ENCODE measurements at regions not wholly inside any gene's neighbourhood (a gene's known extent, or its start where the extent isn't known, plus 50 kb on each side); places are given as distances from the start of the nearest gene placed in this dataset.

DNA sequence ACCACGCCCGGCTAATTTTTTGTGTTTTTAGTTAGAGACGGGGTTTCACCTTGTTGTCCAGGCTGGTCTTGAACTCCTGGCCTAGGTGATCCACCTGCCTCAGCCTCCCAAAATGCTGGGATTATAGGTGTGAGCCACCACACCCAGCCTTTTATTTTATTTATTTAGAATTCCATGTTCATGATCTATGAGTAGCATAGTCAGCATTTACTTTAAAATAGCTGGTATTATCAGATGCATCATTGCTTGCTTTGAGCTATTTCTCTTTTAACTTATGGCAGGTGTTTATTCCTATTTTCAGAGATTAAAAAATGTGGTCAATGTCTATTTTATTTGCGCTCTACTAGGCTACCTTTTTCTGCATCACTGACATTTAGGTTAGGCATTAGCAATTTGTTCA lies 152.0 kb downstream of the UTRN start (continued):
- TF ChIP-seq ZNF331 (CRISPR knock-in tag; IDR thresholded peaks at IDR 0.05; ENCODE audit: low read depth) (no peak), ZNF114 (CRISPR knock-in tag; IDR thresholded peaks at IDR 0.05) (no peak), EZH2phosphoT487 (IDR thresholded peaks at IDR 0.05; ENCODE audit: unreplicated experiment) (no peak), JUNB (IDR thresholded peaks at IDR 0.05; ENCODE audit: unreplicated experiment) (no peak), EZH2 (IDR thresholded peaks at IDR 0.05; ENCODE audit: low read depth, unreplicated experiment) (no peak)
- TF ChIP-seq, protein P1, sequence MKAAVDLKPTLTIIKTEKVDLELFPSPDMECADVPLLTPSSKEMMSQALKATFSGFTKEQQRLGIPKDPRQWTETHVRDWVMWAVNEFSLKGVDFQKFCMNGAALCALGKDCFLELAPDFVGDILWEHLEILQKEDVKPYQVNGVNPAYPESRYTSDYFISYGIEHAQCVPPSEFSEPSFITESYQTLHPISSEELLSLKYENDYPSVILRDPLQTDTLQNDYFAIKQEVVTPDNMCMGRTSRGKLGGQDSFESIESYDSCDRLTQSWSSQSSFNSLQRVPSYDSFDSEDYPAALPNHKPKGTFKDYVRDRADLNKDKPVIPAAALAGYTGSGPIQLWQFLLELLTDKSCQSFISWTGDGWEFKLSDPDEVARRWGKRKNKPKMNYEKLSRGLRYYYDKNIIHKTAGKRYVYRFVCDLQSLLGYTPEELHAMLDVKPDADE (IDR thresholded peaks at IDR 0.05): no peak
- TF ChIP-seq, protein P2, sequence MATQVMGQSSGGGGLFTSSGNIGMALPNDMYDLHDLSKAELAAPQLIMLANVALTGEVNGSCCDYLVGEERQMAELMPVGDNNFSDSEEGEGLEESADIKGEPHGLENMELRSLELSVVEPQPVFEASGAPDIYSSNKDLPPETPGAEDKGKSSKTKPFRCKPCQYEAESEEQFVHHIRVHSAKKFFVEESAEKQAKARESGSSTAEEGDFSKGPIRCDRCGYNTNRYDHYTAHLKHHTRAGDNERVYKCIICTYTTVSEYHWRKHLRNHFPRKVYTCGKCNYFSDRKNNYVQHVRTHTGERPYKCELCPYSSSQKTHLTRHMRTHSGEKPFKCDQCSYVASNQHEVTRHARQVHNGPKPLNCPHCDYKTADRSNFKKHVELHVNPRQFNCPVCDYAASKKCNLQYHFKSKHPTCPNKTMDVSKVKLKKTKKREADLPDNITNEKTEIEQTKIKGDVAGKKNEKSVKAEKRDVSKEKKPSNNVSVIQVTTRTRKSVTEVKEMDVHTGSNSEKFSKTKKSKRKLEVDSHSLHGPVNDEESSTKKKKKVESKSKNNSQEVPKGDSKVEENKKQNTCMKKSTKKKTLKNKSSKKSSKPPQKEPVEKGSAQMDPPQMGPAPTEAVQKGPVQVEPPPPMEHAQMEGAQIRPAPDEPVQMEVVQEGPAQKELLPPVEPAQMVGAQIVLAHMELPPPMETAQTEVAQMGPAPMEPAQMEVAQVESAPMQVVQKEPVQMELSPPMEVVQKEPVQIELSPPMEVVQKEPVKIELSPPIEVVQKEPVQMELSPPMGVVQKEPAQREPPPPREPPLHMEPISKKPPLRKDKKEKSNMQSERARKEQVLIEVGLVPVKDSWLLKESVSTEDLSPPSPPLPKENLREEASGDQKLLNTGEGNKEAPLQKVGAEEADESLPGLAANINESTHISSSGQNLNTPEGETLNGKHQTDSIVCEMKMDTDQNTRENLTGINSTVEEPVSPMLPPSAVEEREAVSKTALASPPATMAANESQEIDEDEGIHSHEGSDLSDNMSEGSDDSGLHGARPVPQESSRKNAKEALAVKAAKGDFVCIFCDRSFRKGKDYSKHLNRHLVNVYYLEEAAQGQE (IDR thresholded peaks at IDR 0.05; ENCODE audit: unreplicated experiment): no peak

DNA sequence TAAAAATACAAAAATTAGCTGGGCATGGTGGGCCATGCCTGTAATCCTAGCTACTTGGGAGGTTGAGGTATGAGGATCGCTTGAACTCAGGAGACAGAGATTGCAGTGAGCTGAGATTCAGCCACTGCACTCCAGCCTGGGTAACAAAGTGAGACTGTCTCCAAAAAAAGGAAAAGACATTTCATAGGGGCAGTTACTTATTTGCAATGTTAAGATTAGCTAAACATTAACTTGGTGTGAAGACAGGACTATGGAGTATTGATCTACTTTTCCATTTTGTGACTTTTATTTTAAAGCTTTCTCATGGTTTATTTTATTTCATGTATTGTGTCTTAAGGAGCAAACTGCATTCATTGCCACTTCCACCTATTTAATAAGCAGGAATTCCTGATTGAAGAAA lies 153.0 kb downstream of the UTRN start:
- H3K27ac ChIP-seq (ENCODE audit: low read depth): no peak overlapping the region
- no peak overlapping the region for H3K4me3 ChIP-seq
- Mint-ChIP-seq H3K27ac (no peak overlapping the region), H3K4me1 (no peaks in the 10 kb centered on the region), H3K27me3 (ENCODE audit: insufficient read depth, low read depth, poor library complexity) (peaks cover 5% of the 10 kb centered on the region), H3K36me3 (ENCODE audit: low read depth) (peaks cover 85% of the 10 kb centered on the region), H3K4me3 (no peak overlapping the region), H3K9me3 (peaks cover 46% of the 10 kb centered on the region)
- H3K4me2 ChIP-seq: no peak overlapping the region
- peaks cover 62% of the 10 kb centered on the region for H3K36me3 ChIP-seq (ENCODE audit: insufficient read depth)
- H2AFZ ChIP-seq: no peak overlapping the region
- no peaks in the 10 kb centered on the region for H3F3A ChIP-seq (replicated peaks; ENCODE audit: low read depth)
- no peak for TF ChIP-seq ZNF114 (CRISPR knock-in tag; IDR thresholded peaks at IDR 0.05)
- TF ChIP-seq EZH2 (IDR thresholded peaks at IDR 0.05; ENCODE audit: low read depth, unreplicated experiment): no peak
- TF ChIP-seq JUNB (IDR thresholded peaks at IDR 0.05; ENCODE audit: unreplicated experiment): no peak
- no peak for TF ChIP-seq STAT1 (IDR thresholded peaks at IDR 0.05; ENCODE audit: unreplicated experiment)
- TF ChIP-seq, protein P3, sequence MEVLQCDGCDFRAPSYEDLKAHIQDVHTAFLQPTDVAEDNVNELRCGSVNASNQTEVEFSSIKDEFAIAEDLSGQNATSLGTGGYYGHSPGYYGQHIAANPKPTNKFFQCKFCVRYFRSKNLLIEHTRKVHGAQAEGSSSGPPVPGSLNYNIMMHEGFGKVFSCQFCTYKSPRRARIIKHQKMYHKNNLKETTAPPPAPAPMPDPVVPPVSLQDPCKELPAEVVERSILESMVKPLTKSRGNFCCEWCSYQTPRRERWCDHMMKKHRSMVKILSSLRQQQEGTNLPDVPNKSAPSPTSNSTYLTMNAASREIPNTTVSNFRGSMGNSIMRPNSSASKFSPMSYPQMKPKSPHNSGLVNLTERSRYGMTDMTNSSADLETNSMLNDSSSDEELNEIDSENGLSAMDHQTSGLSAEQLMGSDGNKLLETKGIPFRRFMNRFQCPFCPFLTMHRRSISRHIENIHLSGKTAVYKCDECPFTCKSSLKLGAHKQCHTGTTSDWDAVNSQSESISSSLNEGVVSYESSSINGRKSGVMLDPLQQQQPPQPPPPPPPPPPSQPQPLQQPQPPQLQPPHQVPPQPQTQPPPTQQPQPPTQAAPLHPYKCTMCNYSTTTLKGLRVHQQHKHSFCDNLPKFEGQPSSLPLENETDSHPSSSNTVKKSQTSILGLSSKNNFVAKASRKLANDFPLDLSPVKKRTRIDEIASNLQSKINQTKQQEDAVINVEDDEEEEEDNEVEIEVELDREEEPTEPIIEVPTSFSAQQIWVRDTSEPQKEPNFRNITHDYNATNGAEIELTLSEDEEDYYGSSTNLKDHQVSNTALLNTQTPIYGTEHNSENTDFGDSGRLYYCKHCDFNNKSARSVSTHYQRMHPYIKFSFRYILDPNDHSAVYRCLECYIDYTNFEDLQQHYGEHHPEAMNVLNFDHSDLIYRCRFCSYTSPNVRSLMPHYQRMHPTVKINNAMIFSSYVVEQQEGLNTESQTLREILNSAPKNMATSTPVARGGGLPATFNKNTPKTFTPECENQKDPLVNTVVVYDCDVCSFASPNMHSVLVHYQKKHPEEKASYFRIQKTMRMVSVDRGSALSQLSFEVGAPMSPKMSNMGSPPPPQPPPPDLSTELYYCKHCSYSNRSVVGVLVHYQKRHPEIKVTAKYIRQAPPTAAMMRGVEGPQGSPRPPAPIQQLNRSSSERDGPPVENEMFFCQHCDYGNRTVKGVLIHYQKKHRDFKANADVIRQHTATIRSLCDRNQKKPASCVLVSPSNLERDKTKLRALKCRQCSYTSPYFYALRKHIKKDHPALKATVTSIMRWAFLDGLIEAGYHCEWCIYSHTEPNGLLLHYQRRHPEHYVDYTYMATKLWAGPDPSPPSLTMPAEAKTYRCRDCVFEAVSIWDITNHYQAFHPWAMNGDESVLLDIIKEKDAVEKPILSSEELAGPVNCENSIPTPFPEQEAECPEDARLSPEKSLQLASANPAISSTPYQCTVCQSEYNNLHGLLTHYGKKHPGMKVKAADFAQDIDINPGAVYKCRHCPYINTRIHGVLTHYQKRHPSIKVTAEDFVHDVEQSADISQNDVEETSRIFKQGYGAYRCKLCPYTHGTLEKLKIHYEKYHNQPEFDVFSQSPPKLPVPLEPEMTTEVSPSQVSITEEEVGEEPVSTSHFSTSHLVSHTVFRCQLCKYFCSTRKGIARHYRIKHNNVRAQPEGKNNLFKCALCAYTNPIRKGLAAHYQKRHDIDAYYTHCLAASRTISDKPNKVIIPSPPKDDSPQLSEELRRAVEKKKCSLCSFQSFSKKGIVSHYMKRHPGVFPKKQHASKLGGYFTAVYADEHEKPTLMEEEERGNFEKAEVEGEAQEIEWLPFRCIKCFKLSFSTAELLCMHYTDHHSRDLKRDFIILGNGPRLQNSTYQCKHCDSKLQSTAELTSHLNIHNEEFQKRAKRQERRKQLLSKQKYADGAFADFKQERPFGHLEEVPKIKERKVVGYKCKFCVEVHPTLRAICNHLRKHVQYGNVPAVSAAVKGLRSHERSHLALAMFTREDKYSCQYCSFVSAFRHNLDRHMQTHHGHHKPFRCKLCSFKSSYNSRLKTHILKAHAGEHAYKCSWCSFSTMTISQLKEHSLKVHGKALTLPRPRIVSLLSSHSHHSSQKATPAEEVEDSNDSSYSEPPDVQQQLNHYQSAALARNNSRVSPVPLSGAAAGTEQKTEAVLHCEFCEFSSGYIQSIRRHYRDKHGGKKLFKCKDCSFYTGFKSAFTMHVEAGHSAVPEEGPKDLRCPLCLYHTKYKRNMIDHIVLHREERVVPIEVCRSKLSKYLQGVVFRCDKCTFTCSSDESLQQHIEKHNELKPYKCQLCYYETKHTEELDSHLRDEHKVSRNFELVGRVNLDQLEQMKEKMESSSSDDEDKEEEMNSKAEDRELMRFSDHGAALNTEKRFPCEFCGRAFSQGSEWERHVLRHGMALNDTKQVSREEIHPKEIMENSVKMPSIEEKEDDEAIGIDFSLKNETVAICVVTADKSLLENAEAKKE (CRISPR knock-in tag; IDR thresholded peaks at IDR 0.05): no peak
- no peak for TF ChIP-seq NANOG (IDR thresholded peaks at IDR 0.05; ENCODE audit: borderline replicate concordance)
- TF ChIP-seq CREB1 (CRISPR knock-in tag; IDR thresholded peaks at IDR 0.05; ENCODE audit: low read depth): no peak
- TF ChIP-seq EZH2phosphoT487 (IDR thresholded peaks at IDR 0.05; ENCODE audit: unreplicated experiment): no peak
- TF ChIP-seq, protein P4, sequence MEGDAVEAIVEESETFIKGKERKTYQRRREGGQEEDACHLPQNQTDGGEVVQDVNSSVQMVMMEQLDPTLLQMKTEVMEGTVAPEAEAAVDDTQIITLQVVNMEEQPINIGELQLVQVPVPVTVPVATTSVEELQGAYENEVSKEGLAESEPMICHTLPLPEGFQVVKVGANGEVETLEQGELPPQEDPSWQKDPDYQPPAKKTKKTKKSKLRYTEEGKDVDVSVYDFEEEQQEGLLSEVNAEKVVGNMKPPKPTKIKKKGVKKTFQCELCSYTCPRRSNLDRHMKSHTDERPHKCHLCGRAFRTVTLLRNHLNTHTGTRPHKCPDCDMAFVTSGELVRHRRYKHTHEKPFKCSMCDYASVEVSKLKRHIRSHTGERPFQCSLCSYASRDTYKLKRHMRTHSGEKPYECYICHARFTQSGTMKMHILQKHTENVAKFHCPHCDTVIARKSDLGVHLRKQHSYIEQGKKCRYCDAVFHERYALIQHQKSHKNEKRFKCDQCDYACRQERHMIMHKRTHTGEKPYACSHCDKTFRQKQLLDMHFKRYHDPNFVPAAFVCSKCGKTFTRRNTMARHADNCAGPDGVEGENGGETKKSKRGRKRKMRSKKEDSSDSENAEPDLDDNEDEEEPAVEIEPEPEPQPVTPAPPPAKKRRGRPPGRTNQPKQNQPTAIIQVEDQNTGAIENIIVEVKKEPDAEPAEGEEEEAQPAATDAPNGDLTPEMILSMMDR (conservative IDR thresholded peaks at IDR 0.05; ENCODE audit: low read depth in 2 of 2): no peak
- no peaks in the 10 kb centered on the region for H3K27me3 ChIP-seq (ENCODE audit: insufficient read depth)
- ATAC-seq: no peak
- no peaks in the 10 kb centered on the region for H3K79me2 ChIP-seq (replicated peaks; ENCODE audit: insufficient read depth)
- no peaks in the 10 kb centered on the region for H3K4me1 ChIP-seq (ENCODE audit: insufficient read depth)
- H4K20me1 ChIP-seq (replicated peaks; ENCODE audit: insufficient read depth): no peaks in the 10 kb centered on the region; the same call in 1 of the 2 replicates
- H3K9me2 ChIP-seq (ENCODE audit: insufficient read depth): no peaks in the 10 kb centered on the region
- DNase-seq (ENCODE audit: low spot score): no peak

Measured in GM23338 (cell line).